WI38 (cell line): ENCODE measurements at regions not wholly inside any gene's neighbourhood (a gene's known extent, or its start where the extent isn't known, plus 50 kb on each side); places are given as distances from the start of the nearest gene placed in this dataset.

Experiments used
- H3K4me3 ChIP-seq: 2 replicates; pipeline ENCODE4 v1.5.1; 2011; ENCODE audit warnings: low read depth, mild to moderate bottlenecking, control low read depth, low read length
- TF ChIP-seq, protein P1 (sequence below): IDR thresholded peaks from 2 replicates; pipeline ENCODE4 v1.5.1; 2012; ENCODE audit warnings: low read depth, mild to moderate bottlenecking, control low read depth, low read length

DNA sequence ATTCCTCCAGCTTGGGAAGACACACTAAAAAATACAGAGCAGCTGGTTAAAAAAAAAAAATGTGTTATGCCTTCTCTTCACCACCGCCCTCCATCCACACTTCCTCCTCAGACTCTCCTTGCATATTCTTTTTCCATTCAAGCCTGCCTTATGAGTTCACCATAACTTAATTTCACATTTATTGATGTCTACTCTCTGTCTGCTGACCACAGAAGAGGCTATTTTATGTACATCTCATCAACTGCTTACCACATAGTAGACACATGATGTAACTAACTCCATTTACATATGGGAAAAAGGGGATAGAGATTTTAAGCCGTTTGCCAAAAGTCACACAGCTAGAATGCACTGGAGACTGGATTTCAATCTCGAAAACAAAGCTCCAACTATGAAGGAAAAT, 409.8 kb downstream of the CDH11 start:
- TF ChIP-seq, protein P1, sequence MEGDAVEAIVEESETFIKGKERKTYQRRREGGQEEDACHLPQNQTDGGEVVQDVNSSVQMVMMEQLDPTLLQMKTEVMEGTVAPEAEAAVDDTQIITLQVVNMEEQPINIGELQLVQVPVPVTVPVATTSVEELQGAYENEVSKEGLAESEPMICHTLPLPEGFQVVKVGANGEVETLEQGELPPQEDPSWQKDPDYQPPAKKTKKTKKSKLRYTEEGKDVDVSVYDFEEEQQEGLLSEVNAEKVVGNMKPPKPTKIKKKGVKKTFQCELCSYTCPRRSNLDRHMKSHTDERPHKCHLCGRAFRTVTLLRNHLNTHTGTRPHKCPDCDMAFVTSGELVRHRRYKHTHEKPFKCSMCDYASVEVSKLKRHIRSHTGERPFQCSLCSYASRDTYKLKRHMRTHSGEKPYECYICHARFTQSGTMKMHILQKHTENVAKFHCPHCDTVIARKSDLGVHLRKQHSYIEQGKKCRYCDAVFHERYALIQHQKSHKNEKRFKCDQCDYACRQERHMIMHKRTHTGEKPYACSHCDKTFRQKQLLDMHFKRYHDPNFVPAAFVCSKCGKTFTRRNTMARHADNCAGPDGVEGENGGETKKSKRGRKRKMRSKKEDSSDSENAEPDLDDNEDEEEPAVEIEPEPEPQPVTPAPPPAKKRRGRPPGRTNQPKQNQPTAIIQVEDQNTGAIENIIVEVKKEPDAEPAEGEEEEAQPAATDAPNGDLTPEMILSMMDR = no peak
- H3K4me3 ChIP-seq = no peak overlapping the region

DNA sequence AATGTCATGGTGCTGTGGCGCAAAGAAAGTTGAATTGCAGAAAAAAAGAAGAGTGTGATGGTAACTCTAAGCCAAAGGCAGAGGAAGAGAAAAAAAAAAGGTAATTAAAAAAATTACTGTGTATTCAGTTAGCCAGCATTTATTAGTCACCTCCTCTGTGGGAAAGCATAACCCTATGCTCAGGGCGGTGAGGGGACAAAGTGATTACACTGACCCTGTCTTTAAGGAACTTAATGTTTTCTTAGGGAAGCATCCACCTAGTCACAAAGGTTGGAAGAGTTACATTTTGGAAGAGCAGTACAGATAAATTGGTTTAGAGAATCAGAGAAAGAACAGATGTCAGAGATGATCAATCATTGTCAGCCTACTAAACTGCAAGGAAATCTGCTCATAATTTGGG, 410.3 kb downstream of the CDH11 start:
- TF ChIP-seq, protein P1 = no peak
- H3K4me3 ChIP-seq = no peak overlapping the region

DNA sequence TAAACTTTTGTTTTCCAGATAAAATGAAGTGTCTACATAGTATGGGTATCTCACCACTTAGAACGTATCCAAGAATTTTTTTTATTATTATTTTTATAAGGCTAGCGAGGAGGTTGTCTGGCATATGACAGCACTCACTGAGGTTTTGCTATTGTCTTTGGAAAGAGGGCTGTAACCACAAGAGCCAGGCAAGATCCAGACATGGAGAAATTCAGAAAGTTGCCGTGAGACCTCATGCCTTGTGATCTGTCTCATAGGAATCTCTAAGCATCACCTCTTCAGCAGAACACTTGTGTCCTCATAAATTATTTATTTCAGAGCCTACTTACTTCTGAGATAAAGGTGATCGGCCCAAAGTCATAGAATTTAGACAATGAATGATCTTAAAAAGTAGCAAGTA, 410.8 kb downstream of the CDH11 start:
- no peak overlapping the region for H3K4me3 ChIP-seq
- TF ChIP-seq, protein P1 = no peak

DNA sequence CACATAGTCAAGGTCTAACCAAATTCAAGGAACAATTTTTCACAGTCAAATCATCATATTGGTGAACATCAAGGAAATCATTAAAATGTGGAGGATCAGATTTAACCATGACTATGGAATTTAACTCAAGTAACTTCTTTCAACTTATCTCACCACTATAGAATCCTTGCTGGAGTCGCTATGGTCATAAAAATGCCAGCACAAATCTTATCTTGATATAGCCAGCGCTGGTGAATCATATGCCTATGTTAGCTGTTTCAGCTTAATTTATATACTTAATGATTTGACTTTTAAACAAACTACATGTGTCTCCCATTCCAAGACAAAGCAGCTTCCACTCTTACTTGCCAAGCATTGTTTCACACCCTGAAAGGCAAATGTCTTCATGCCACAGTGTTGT, 416.4 kb downstream of the CDH11 start:
- no peak overlapping the region for H3K4me3 ChIP-seq
- TF ChIP-seq, protein P1 = no peak

DNA sequence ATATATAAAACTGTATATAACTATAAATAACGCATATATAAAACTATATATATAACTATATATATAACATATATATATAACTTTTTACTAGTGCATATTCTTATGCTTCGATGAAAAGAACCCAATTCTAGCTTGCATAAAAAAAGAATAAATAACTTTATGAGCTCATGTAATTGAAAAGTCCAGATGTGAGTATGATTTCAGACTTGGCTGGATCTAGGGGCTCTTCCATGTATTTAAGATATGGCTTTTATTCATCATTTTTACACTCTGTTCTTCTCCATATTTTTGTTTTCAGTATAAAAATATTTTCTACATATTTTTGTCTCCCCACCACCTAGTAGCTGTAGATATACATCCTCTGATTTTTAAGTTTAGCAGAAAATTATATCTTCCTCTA, 417.5 kb downstream of the CDH11 start:
- no peak overlapping the region for H3K4me3 ChIP-seq
- TF ChIP-seq, protein P1 = no peak

DNA sequence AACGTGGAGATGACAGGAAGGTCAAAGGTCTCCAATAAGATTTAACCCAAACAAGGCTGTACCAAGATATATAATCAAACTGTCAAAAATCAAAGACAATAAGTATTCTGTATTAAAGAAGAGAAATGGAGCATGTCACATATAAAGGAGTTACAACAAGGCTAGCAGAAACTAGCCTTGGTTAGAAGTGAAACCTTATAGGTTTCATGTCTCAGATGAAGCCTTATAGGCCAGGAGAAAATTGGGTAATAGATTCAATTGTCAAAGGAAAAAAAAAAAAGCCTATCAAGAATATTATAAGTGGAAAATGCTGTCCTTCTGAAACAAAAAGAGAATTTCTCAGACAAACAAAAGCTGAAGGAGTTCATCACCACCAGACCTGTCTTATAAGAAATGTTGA, 419.4 kb downstream of the CDH11 start:
- H3K4me3 ChIP-seq = no peak overlapping the region
- TF ChIP-seq, protein P1 = no peak

DNA sequence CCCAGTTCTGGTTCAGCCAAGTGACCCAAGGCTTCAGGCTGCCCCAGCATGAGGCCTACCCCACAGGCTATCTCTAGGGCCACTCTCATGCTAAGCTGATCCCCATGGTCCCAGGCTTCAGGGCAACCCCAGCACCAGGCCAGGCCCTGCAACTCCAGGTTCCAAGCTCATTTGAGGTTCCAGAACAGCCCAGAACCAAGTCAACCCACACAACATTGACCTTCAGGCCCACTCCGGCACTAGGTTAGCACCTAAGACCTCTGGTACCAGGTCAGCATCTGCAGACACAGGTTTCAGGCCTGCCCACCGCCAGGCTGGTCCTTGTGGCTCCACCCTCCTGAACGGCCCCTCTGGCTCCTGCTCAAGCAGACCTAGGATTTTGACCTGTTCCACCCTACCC, 421.2 kb downstream of the CDH11 start:
- TF ChIP-seq, protein P1 = no peak

DNA sequence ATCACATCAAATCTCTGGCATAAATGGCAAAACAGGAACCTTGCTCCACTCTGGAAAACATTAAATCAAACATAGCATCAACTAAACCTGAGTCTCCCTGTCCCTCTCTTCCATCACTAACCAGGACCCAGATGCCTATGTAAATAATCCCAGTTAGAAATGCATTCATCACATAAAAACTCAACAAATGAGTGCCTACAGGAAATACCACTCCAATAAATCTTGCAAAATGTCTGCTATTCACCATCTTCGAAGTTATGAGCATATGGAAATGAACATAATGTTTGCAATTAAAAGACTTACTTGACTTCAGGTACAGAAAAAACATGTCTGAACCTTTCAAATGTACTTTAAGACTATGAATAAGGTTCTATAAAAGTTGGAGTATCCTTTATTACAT, 425.0 kb downstream of the CDH11 start:
- H3K4me3 ChIP-seq = no peak overlapping the region
- TF ChIP-seq, protein P1 = no peak

More for the DNA sequence above, 421.2 kb downstream of the CDH11 start:
- no peak overlapping the region for H3K4me3 ChIP-seq
